Body of pancreas (tissue), 4 donors: ENCODE measurements at regions not wholly inside any gene's neighbourhood (a gene's known extent, or its start where the extent isn't known, plus 50 kb on each side); places are given as distances from the start of the nearest gene placed in this dataset.

ENCODE experiments used
- POLR2A ChIP-seq, 3 donors: fragments of 450-650 bp; IDR thresholded peaks; one replicate each; pipeline ENCODE4 v1.6.1; 2016; ENCODE audit warnings: antibody characterized with exemption in 3 of 3, mild to moderate bottlenecking in 2 of 3
- TF ChIP-seq, protein P1 (sequence below), 7 experiments: fragments of 450-650 bp in 4 of 7; fragments of 200-600 bp in 3 of 7; sonication (generic) in 3 of 7; IDR thresholded peaks; one replicate each; pipeline ENCODE4 v1.5.1; 2016 to 2019; ENCODE audit warnings: antibody characterized with exemption in 7 of 7

DNA sequence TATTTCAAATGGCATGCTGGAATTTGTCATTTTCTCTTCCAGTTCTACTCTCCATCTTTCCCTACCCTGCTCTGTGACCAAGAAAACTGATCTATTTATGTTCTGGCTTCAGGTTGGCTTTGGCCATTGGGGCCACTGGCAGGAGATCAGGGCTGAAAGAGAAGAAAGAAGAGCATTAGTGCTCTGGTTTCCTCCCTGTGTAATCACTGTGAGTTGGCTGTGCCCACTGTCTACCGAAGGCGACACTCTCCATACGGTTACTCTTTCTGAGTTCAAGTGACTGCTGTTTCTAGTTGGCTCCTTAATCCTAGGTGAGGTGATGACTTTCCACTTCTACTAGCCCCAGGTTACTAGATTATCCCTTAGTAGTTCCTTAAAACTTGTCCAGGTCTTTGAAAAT, 372.6 kb downstream of the PRELID2 start:
- TF ChIP-seq, protein P1, sequence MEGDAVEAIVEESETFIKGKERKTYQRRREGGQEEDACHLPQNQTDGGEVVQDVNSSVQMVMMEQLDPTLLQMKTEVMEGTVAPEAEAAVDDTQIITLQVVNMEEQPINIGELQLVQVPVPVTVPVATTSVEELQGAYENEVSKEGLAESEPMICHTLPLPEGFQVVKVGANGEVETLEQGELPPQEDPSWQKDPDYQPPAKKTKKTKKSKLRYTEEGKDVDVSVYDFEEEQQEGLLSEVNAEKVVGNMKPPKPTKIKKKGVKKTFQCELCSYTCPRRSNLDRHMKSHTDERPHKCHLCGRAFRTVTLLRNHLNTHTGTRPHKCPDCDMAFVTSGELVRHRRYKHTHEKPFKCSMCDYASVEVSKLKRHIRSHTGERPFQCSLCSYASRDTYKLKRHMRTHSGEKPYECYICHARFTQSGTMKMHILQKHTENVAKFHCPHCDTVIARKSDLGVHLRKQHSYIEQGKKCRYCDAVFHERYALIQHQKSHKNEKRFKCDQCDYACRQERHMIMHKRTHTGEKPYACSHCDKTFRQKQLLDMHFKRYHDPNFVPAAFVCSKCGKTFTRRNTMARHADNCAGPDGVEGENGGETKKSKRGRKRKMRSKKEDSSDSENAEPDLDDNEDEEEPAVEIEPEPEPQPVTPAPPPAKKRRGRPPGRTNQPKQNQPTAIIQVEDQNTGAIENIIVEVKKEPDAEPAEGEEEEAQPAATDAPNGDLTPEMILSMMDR (IDR thresholded peaks at IDR 0.05): no peak
- no peak for TF ChIP-seq POLR2A (IDR thresholded peaks at IDR 0.05)
